Neural progenitor cell (in vitro differentiated cells): ENCODE measurements at regions not wholly inside any gene's neighbourhood (a gene's known extent, or its start where the extent isn't known, plus 50 kb on each side); places are given as distances from the start of the nearest gene placed in this dataset.
A peak's percentile ranks its signal among the peaks of the same experiment; 100 is the strongest.

ENCODE experiments used
- DNase-seq: peaks from one replicate; pipeline ENCODE4 v3.0.0-alpha.2; 2016; ENCODE audit warnings: low spot score
- H2AFZ ChIP-seq: fragments of 200-600 bp; sonication (generic); replicated peaks from 2 replicates; pipeline ENCODE4 v1.6.1; 2016; ENCODE audit warnings: antibody characterized with exemption
- H3F3A ChIP-seq: fragments of 200-600 bp; sonication (generic); 2 replicates; pipeline ENCODE4 v1.6.1; 2016; ENCODE audit warnings: antibody characterized with exemption, low read depth
- H3K27ac ChIP-seq: fragments of 200-600 bp; sonication (generic); 2 replicates; pipeline ENCODE4 v1.5.1; 2016; ENCODE audit warnings: mild to moderate bottlenecking
- H3K27me3 ChIP-seq: fragments of 200-600 bp; sonication (generic); 2 replicates; pipeline ENCODE4 v1.6.1; 2016; ENCODE audit warnings: mild to moderate bottlenecking, moderate library complexity
- H3K36me3 ChIP-seq: fragments of 200-600 bp; sonication (generic); 2 replicates; pipeline ENCODE4 v1.5.1; 2016
- H3K4me1 ChIP-seq: fragments of 200-600 bp; sonication (generic); 2 replicates; pipeline ENCODE4 v1.6.1; 2016; ENCODE audit warnings: mixed run types
- H3K4me2 ChIP-seq: fragments of 200-600 bp; sonication (generic); 2 replicates; pipeline ENCODE4 v1.6.1; 2016
- H3K4me3 ChIP-seq: fragments of 200-600 bp; sonication (generic); 2 replicates; pipeline ENCODE4 v1.5.1; 2016
- H3K79me2 ChIP-seq: fragments of 200-600 bp; sonication (generic); 2 replicates; pipeline ENCODE4 v1.6.1; 2016; ENCODE audit warnings: low read depth
- H3K9ac ChIP-seq: fragments of 200-600 bp; sonication (generic); 2 replicates; pipeline ENCODE4 v1.6.1; 2016
- H3K9me3 ChIP-seq: fragments of 200-600 bp; sonication (generic); 2 replicates; pipeline ENCODE4 v1.5.1; 2016; ENCODE audit warnings: low read depth
- H4K20me1 ChIP-seq: fragments of 200-600 bp; sonication (generic); 2 replicates; pipeline ENCODE4 v1.6.1; 2016; ENCODE audit warnings: low read depth
- H3K27ac Mint-ChIP-seq: 3 replicates; pipeline ENCODE4 v1.8.0; 2021; ENCODE audit warnings: mixed read lengths
- H3K27me3 Mint-ChIP-seq: 2 replicates; pipeline ENCODE4 v1.8.0; 2022; ENCODE audit warnings: low read depth, mild to moderate bottlenecking, inconsistent platforms, moderate library complexity, mixed read lengths; ENCODE audit not compliant: insufficient read depth
- H3K36me3 Mint-ChIP-seq: 3 replicates; pipeline ENCODE4 v1.8.0; 2021; ENCODE audit warnings: mixed read lengths
- H3K4me1 Mint-ChIP-seq: 3 replicates; pipeline ENCODE4 v1.8.0; 2021; ENCODE audit warnings: mixed read lengths
- H3K4me3 Mint-ChIP-seq: 3 replicates; pipeline ENCODE4 v1.8.0; 2021; ENCODE audit warnings: mild to moderate bottlenecking, moderate library complexity, mixed read lengths
- H3K9me3 Mint-ChIP-seq: 3 replicates; pipeline ENCODE4 v1.8.0; 2020; ENCODE audit warnings: mixed read lengths
- CTCF ChIP-seq: fragments of 200-600 bp; sonication (generic); IDR thresholded peaks from 2 replicates; pipeline ENCODE4 v1.5.1; 2017; ENCODE audit warnings: antibody characterized with exemption, mild to moderate bottlenecking
- EZH2 ChIP-seq: fragments of 200-600 bp; sonication (generic); IDR thresholded peaks from 2 replicates; pipeline ENCODE4 v1.6.1; 2017; ENCODE audit warnings: antibody characterized with exemption, mild to moderate bottlenecking, moderate library complexity
- EZH2phosphoT487 ChIP-seq: fragments of 200-600 bp; sonication (generic); IDR thresholded peaks from 2 replicates; pipeline ENCODE4 v1.6.1; 2017; ENCODE audit warnings: antibody characterized with exemption

DNA sequence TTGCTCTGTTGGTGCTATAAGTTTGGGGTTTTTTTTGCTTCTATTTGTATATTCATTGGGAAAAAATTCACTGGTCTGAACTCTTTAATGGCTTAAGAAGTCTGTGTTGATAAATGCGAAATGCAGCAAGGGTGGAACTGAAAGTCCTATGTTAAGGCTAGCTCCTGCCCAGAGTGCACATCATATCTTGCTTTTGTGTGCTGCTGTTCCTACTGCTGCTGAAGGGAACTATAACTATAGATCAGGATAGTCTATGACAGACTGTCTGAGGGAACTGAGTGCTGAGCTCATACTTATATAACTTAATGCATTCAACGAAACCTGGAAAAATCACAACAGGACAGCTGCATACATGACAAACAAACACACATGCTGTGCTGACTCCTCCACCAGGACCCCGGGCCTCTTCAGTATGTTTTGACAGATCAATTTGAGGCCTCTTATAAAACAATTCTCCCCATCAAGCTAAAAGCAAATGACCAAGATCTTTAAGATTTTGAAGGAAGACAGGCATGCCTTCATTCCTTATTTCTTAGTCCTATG, 1031.5 kb upstream of the ADGRL2 start:
- Histone ChIP-seq H3K9ac (no peak overlapping the region), H3K36me3 (no peaks in the 10 kb centered on the region), H3K27me3 (no peaks in the 10 kb centered on the region), H3F3A (no peaks in the 10 kb centered on the region), H3K9me3 (no peaks in the 10 kb centered on the region), H2AFZ (peak overlapping the region; percentile 60), H3K4me2 (no peak overlapping the region), H3K4me1 (peaks cover 31% of the 10 kb centered on the region), H4K20me1 (no peaks in the 10 kb centered on the region), H3K27ac (no peak overlapping the region), H3K79me2 (no peaks in the 10 kb centered on the region), H3K4me3 (no peak overlapping the region)
- no peak for TF ChIP-seq CTCF
- no peak for TF ChIP-seq EZH2
- no peak for TF ChIP-seq EZH2phosphoT487
- no peaks in the 10 kb centered on the region for H3K27me3 Mint-ChIP-seq
- H3K4me3 Mint-ChIP-seq: no peak overlapping the region
- peak overlapping the region; percentile 15 for H3K27ac Mint-ChIP-seq
- DNase-seq: no peak
- H3K4me1 Mint-ChIP-seq: peaks cover 15% of the 10 kb centered on the region
- no peaks in the 10 kb centered on the region for H3K36me3 Mint-ChIP-seq
- H3K9me3 Mint-ChIP-seq: no peaks in the 10 kb centered on the region

DNA sequence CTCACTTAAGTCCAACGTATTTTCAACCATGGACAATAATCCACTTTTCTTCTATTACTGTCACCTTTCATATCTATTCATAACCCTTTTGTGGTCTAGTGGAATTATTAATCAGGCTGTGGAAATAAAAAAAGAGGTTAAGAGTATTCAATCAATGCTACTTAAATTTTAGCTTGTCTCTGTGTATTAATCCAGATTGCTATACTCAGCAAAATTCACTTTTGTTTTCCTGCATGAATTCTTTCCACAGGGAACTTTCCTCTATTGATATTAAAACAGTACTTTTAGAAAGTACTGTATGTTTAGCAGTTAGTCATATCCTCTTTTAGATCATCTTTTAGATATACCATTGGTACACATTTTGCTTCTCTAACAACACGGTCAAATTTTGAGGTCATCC, 1033.0 kb upstream of the ADGRL2 start:
- H3K9me3 ChIP-seq: no peaks in the 10 kb centered on the region
- no peaks in the 10 kb centered on the region for H3K27me3 ChIP-seq
- DNase-seq: no peak
- H3K4me2 ChIP-seq: no peak overlapping the region
- no peak for TF ChIP-seq EZH2phosphoT487
- TF ChIP-seq EZH2: no peak
- TF ChIP-seq CTCF: no peak
- peaks cover 34% of the 10 kb centered on the region for H3K4me1 ChIP-seq
- H4K20me1 ChIP-seq: no peaks in the 10 kb centered on the region
- H3K79me2 ChIP-seq: no peaks in the 10 kb centered on the region
- Mint-ChIP-seq H3K27ac (no peak overlapping the region), H3K4me1 (peaks cover 25% of the 10 kb centered on the region), H3K27me3 (no peaks in the 10 kb centered on the region), H3K36me3 (no peaks in the 10 kb centered on the region), H3K4me3 (no peak overlapping the region), H3K9me3 (no peaks in the 10 kb centered on the region)
- H3F3A ChIP-seq: no peaks in the 10 kb centered on the region
- no peak overlapping the region for H2AFZ ChIP-seq
- no peak overlapping the region for H3K9ac ChIP-seq
- no peak overlapping the region for H3K4me3 ChIP-seq
- H3K36me3 ChIP-seq: no peaks in the 10 kb centered on the region
- H3K27ac ChIP-seq: no peak overlapping the region

GRCh38 chr1:80759354-80759753, 1041.4 kb upstream of the ADGRL2 start:
- TF ChIP-seq CTCF (no peak), EZH2 (no peak), EZH2phosphoT487 (no peak)
- peaks cover 20% of the 10 kb centered on the region for H3K4me1 ChIP-seq
- no peak overlapping the region for H3K4me2 ChIP-seq
- H3K36me3 ChIP-seq: no peaks in the 10 kb centered on the region
- H3K79me2 ChIP-seq: no peaks in the 10 kb centered on the region
- no peaks in the 10 kb centered on the region for H4K20me1 ChIP-seq
- H3K9me3 ChIP-seq: no peaks in the 10 kb centered on the region
- H3F3A ChIP-seq: no peaks in the 10 kb centered on the region
- no peak for DNase-seq
- no peak overlapping the region for H3K4me3 ChIP-seq
- H3K9ac ChIP-seq: no peak overlapping the region
- H3K27me3 ChIP-seq: no peaks in the 10 kb centered on the region
- peaks cover 2% of the 10 kb centered on the region for H3K27me3 Mint-ChIP-seq
- no peak overlapping the region for H3K4me3 Mint-ChIP-seq
- H2AFZ ChIP-seq: no peak overlapping the region
- no peaks in the 10 kb centered on the region for H3K36me3 Mint-ChIP-seq
- no peak overlapping the region for H3K27ac Mint-ChIP-seq
- no peaks in the 10 kb centered on the region for H3K9me3 Mint-ChIP-seq
- peaks cover 20% of the 10 kb centered on the region for H3K4me1 Mint-ChIP-seq
- H3K27ac ChIP-seq: no peak overlapping the region
